ENCODE measurements at regions not wholly inside any gene's neighbourhood (a gene's known extent, or its start where the extent isn't known, plus 50 kb on each side); places are given as distances from the start of the nearest gene placed in this dataset.

GRCh38 chr2:9770006-9770307, 73.3 kb upstream of the TAF1B start:
- Mint-ChIP-seq H3K36me3 (no peaks in the 10 kb centered on the region), H3K4me1 (peaks cover 20% of the 10 kb centered on the region), H3K4me3 (no peak overlapping the region), H3K27me3 (ENCODE audit: low read depth in 3 of 3) (peaks cover 3 to 12% (median 5%) of the 10 kb centered on the region in 3 donors), H3K27ac (peak overlapping the region in 1 of 7 donors; percentile 23), H3K9me3 (peaks cover 0 to 3% (median 0%) of the 10 kb centered on the region in 7 donors)
- TF ChIP-seq CTCF (IDR thresholded peaks at IDR 0.05): no peak
- Histone ChIP-seq H4K20me1 (ENCODE audit: insufficient read depth, low read length) (no peaks in the 10 kb centered on the region), H3K36me3 (replicated peaks in 1 of 2; ENCODE audit: control insufficient read depth in 1 of 2, insufficient read depth in 2 of 2, low read length in 2 of 2) (no peaks in the 10 kb centered on the region), H2AFZ (ENCODE audit: insufficient read depth, low read depth, low read length, poor library complexity, severe bottlenecking) (no peak overlapping the region), H3K27me3 (ENCODE audit: control insufficient read depth in 2 of 2, insufficient read depth in 2 of 2, low read length in 2 of 2) (no peaks in the 10 kb centered on the region), H3K4me3 (replicated peaks in 1 of 3; ENCODE audit: low read depth in 2 of 3, low read length in 3 of 3) (no peak overlapping the region), H3K9ac (ENCODE audit: insufficient read depth, low read length, poor library complexity, severe bottlenecking) (no peak overlapping the region), H3K4me2 (replicated peaks; ENCODE audit: extremely low read depth, low read length, poor library complexity, severe bottlenecking) (no peak overlapping the region), H3K27ac (ENCODE audit: low read depth in 1 of 2, low read length in 2 of 2) (no peak overlapping the region), H3K79me2 (ENCODE audit: insufficient read depth, low read length) (no peaks in the 10 kb centered on the region), H3K9me3 (replicated peaks in 1 of 2; ENCODE audit: control insufficient read depth in 1 of 2, insufficient read depth in 1 of 2, low read length in 2 of 2) (no peaks in the 10 kb centered on the region), H3K4me1 (ENCODE audit: control insufficient read depth in 1 of 2, insufficient read depth in 2 of 2, low read length in 2 of 2) (peaks cover 13 to 17% of the 10 kb centered on the region in 2 donors)
- intact Hi-C loops (cut with micrococcal nuclease): no loop called here
- DNase-seq: no peak
- WGBS (ENCODE audit: insufficient coverage): 87% methylated on average over 6 of the region's 6 CpGs

GRCh38 chr2:9770308-9771100, 72.8 kb upstream of the TAF1B start:
- Histone ChIP-seq H2AFZ (ENCODE audit: insufficient read depth, low read depth, low read length, poor library complexity, severe bottlenecking) (peak overlapping the region; percentile 37), H3K27me3 (ENCODE audit: control insufficient read depth in 2 of 2, insufficient read depth in 2 of 2, low read length in 2 of 2) (no peaks in the 10 kb centered on the region), H3K4me3 (replicated peaks in 1 of 3; ENCODE audit: low read depth in 2 of 3, low read length in 3 of 3) (no peak overlapping the region), H3K4me1 (ENCODE audit: control insufficient read depth in 1 of 2, insufficient read depth in 2 of 2, low read length in 2 of 2) (peaks cover 10 to 13% of the 10 kb centered on the region in 2 donors), H4K20me1 (ENCODE audit: insufficient read depth, low read length) (no peaks in the 10 kb centered on the region), H3K36me3 (replicated peaks in 1 of 2; ENCODE audit: control insufficient read depth in 1 of 2, insufficient read depth in 2 of 2, low read length in 2 of 2) (no peaks in the 10 kb centered on the region), H3K4me2 (replicated peaks; ENCODE audit: extremely low read depth, low read length, poor library complexity, severe bottlenecking) (no peak overlapping the region), H3K9ac (ENCODE audit: insufficient read depth, low read length, poor library complexity, severe bottlenecking) (no peak overlapping the region), H3K27ac (ENCODE audit: low read depth in 1 of 2, low read length in 2 of 2) (no peak overlapping the region), H3K79me2 (ENCODE audit: insufficient read depth, low read length) (no peaks in the 10 kb centered on the region), H3K9me3 (replicated peaks in 1 of 2; ENCODE audit: control insufficient read depth in 1 of 2, insufficient read depth in 1 of 2, low read length in 2 of 2) (no peaks in the 10 kb centered on the region)
- Mint-ChIP-seq H3K27me3 (ENCODE audit: low read depth in 3 of 3) (peaks cover 3 to 11% (median 5%) of the 10 kb centered on the region in 3 donors), H3K4me3 (no peak overlapping the region), H3K27ac (peak overlapping the region in 1 of 7 donors; percentile 23), H3K36me3 (no peaks in the 10 kb centered on the region), H3K4me1 (peaks cover 15% of the 10 kb centered on the region), H3K9me3 (peaks cover 0 to 3% (median 0%) of the 10 kb centered on the region in 7 donors)
- intact Hi-C loops (cut with micrococcal nuclease): no loop called here
- peak in 2 of 3 donors; percentile 36 to 39 for DNase-seq
- TF ChIP-seq CTCF (IDR thresholded peaks at IDR 0.05): peak; percentile 71
- 82% methylated on average over 24 of the region's 27 CpGs for whole genome bisulfite sequencing (ENCODE audit: insufficient coverage)
